Neural crest cell (in vitro differentiated cells): ENCODE measurements at regions not wholly inside any gene's neighbourhood (a gene's known extent, or its start where the extent isn't known, plus 50 kb on each side); places are given as distances from the start of the nearest gene placed in this dataset.

Experiments used
- DNase-seq: peaks from one replicate; pipeline ENCODE4 v3.0.0; 2021; ENCODE audit warnings: low read depth, mixed read lengths, low spot score
- H3K27ac Mint-ChIP-seq: one replicate; pipeline ENCODE4 v1.8.0; 2021; ENCODE audit warnings: mild to moderate bottlenecking, mixed read lengths; ENCODE audit not compliant: unreplicated experiment
- H3K27me3 Mint-ChIP-seq: 2 replicates; pipeline ENCODE4 v1.8.0; 2021; ENCODE audit warnings: low read depth, mild to moderate bottlenecking, mixed read lengths
- H3K36me3 Mint-ChIP-seq: 2 replicates; pipeline ENCODE4 v1.8.0; 2021; ENCODE audit warnings: low read depth, mild to moderate bottlenecking, mixed read lengths
- H3K4me1 Mint-ChIP-seq: 2 replicates; pipeline ENCODE4 v1.8.0; 2021; ENCODE audit warnings: mixed read lengths
- H3K4me3 Mint-ChIP-seq: one replicate; pipeline ENCODE4 v1.8.0; 2021; ENCODE audit warnings: mild to moderate bottlenecking, mixed read lengths
- H3K9me3 Mint-ChIP-seq: 2 replicates; pipeline ENCODE4 v1.8.0; 2021; ENCODE audit warnings: mixed read lengths
- CTCF ChIP-seq: fragments of 200-600 bp; sonication (generic); conservative IDR thresholded peaks from 2 replicates; pipeline ENCODE4 v1.5.0; 2021; ENCODE audit warnings: antibody characterized with exemption, mild to moderate bottlenecking

GRCh38 chr1:58104960-58105359, 441.6 kb downstream of the OMA1 start:
- no peaks in the 10 kb centered on the region for H3K9me3 Mint-ChIP-seq
- no peaks in the 10 kb centered on the region for H3K27me3 Mint-ChIP-seq

GRCh38 chr1:58096714-58097113, 449.8 kb downstream of the OMA1 start:
- H3K27me3 Mint-ChIP-seq: no peaks in the 10 kb centered on the region
- no peak overlapping the region for H3K4me3 Mint-ChIP-seq
- H3K9me3 Mint-ChIP-seq: no peaks in the 10 kb centered on the region
- H3K27ac Mint-ChIP-seq: no peak overlapping the region
- peaks cover 5% of the 10 kb centered on the region for H3K4me1 Mint-ChIP-seq
- TF ChIP-seq CTCF: no peak
- no peaks in the 10 kb centered on the region for H3K36me3 Mint-ChIP-seq
- DNase-seq: no peak

More at GRCh38 chr1:58104960-58105359, 441.6 kb downstream of the OMA1 start:
- Mint-ChIP-seq H3K4me1 (no peaks in the 10 kb centered on the region), H3K36me3 (peaks cover 4% of the 10 kb centered on the region), H3K27ac (no peak overlapping the region), H3K4me3 (no peak overlapping the region)
- DNase-seq: no peak
- no peak for TF ChIP-seq CTCF

GRCh38 chr1:58095183-58095582, 451.3 kb downstream of the OMA1 start:
- no peak for TF ChIP-seq CTCF
- no peaks in the 10 kb centered on the region for H3K9me3 Mint-ChIP-seq
- H3K4me3 Mint-ChIP-seq: no peak overlapping the region
- no peak overlapping the region for H3K27ac Mint-ChIP-seq
- peaks cover 15% of the 10 kb centered on the region for H3K4me1 Mint-ChIP-seq
- no peak for DNase-seq
- H3K27me3 Mint-ChIP-seq: no peaks in the 10 kb centered on the region
- no peaks in the 10 kb centered on the region for H3K36me3 Mint-ChIP-seq

GRCh38 chr1:58094221-58094620, 452.3 kb downstream of the OMA1 start:
- Mint-ChIP-seq H3K4me1 (peaks cover 24% of the 10 kb centered on the region), H3K9me3 (no peaks in the 10 kb centered on the region), H3K27me3 (no peaks in the 10 kb centered on the region), H3K36me3 (no peaks in the 10 kb centered on the region), H3K27ac (no peak overlapping the region), H3K4me3 (no peak overlapping the region)
- DNase-seq: no peak
- TF ChIP-seq CTCF: no peak

- H3K27ac Mint-ChIP-seq: no peak overlapping the region
- H3K4me3 Mint-ChIP-seq: no peak overlapping the region
- DNase-seq: no peak
- TF ChIP-seq CTCF: no peak
- peaks cover 26% of the 10 kb centered on the region for H3K4me1 Mint-ChIP-seq
- no peaks in the 10 kb centered on the region for H3K27me3 Mint-ChIP-seq
- no peaks in the 10 kb centered on the region for H3K36me3 Mint-ChIP-seq
- no peaks in the 10 kb centered on the region for H3K9me3 Mint-ChIP-seq
These were observed 455.9 kb downstream of the OMA1 start for GRCh38 chr1:58090640-58091039.
